ENCODE measurements at regions not wholly inside any gene's neighbourhood (a gene's known extent, or its start where the extent isn't known, plus 50 kb on each side); places are given as distances from the start of the nearest gene placed in this dataset.
A peak's percentile ranks its signal among the peaks of the same experiment; 100 is the strongest.

DNA sequence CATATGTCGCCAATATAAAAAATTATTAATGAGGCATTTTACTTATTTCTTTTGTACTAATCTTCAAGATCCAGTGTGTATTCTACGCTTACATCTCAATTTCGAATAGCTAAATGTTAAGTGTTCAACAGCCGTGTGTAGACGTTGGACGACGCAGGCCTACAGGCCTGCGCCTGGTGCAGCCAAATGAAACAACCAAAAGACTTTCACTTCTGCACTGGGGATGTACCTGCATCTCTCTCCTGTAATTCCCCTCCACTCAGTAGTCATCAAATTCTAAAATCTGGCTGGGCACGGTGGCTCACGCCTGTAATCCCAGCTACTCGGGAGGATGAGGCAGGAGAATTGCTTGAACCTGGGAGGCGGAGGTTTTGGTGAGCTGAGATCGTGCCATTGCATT is 76.8 kb upstream of the HNRNPU start:
- DNase-seq, result no peak
- ChIA-PET POLR2A (interaction anchor here (0.6 kb wide), 1 partner anchor 68 kb away, joined by 3 read pairs; no protein-coding TSS in a partner anchor), CTCF (interaction anchor here (1.0 to 1.1 kb wide), 2 partner anchors 11 to 20 kb away, joined by 3 to 4 read pairs; no protein-coding TSS in a partner anchor)
- no peaks in the 10 kb centered on the region for H3K4me1 ChIP-seq (ENCODE audit: control extremely low read depth in 1 of 4, control insufficient read depth in 4 of 4, insufficient read depth in 4 of 4, low read length in 3 of 4)
- H3K27me3 ChIP-seq (replicated peaks in 2 of 5; ENCODE audit: control insufficient read depth in 4 of 5, insufficient read depth in 5 of 5, low read length in 4 of 5), result no peaks in the 10 kb centered on the region
- no peak overlapping the region for H3K27ac ChIP-seq (ENCODE audit: insufficient read depth in 1 of 2, low read depth in 1 of 2, low read length in 2 of 2, poor library complexity in 1 of 2, severe bottlenecking in 2 of 2)
- 98% methylated on average over 7 of the region's 13 CpGs for WGBS (ENCODE audit: insufficient coverage)
- no peaks in the 10 kb centered on the region for H3K9me3 ChIP-seq (ENCODE audit: control extremely low read depth in 1 of 5, control insufficient read depth in 4 of 5, insufficient read depth in 2 of 5, low read depth in 1 of 5, low read length in 4 of 5)
- no peaks in the 10 kb centered on the region for H3K36me3 ChIP-seq (ENCODE audit: control insufficient read depth in 4 of 4, insufficient read depth in 4 of 4, low read length in 3 of 4)
- H3K4me3 ChIP-seq (ENCODE audit: control insufficient read depth in 1 of 7, extremely low read depth in 1 of 7, insufficient read depth in 4 of 7, low read depth in 2 of 7, low read length in 6 of 7), result no peak overlapping the region

- H3K4me1 ChIP-seq (ENCODE audit: control extremely low read depth in 1 of 4, control insufficient read depth in 4 of 4, insufficient read depth in 4 of 4, low read length in 3 of 4), result no peaks in the 10 kb centered on the region
- CTCF ChIA-PET, result interaction anchor here (2.9 to 3.3 kb wide), 2 partner anchors 9 to 15 kb away, joined by 7 to 12 read pairs; no protein-coding TSS in a partner anchor
- no peaks in the 10 kb centered on the region for H3K9me3 ChIP-seq (ENCODE audit: control extremely low read depth in 1 of 5, control insufficient read depth in 4 of 5, insufficient read depth in 2 of 5, low read depth in 1 of 5, low read length in 4 of 5)
- POLR2A ChIA-PET, result no interaction called here
- H3K4me3 ChIP-seq (ENCODE audit: control insufficient read depth in 1 of 7, extremely low read depth in 1 of 7, insufficient read depth in 4 of 7, low read depth in 2 of 7, low read length in 6 of 7), result no peak overlapping the region
- no peaks in the 10 kb centered on the region for H3K36me3 ChIP-seq (ENCODE audit: control insufficient read depth in 4 of 4, insufficient read depth in 4 of 4, low read length in 3 of 4)
- H3K27me3 ChIP-seq (replicated peaks in 2 of 5; ENCODE audit: control insufficient read depth in 4 of 5, insufficient read depth in 5 of 5, low read length in 4 of 5), result no peaks in the 10 kb centered on the region
- DNase-seq, result no peak
- no peak overlapping the region for H3K27ac ChIP-seq (ENCODE audit: insufficient read depth in 1 of 2, low read depth in 1 of 2, low read length in 2 of 2, poor library complexity in 1 of 2, severe bottlenecking in 2 of 2)
Measured at GRCh38 chr1:244937099-244937498, 72.8 kb upstream of the HNRNPU start.

- CTCF ChIA-PET, result interaction anchor here (0.8 to 3.2 kb wide), 4 partner anchors 15 to 96 kb away, joined by 3 to 12 read pairs (median 4); partner anchors contain the start of gene HNRNPU
- peak overlapping the region in 1 of 2 experiments; percentile 64 for H3K27ac ChIP-seq (ENCODE audit: insufficient read depth in 1 of 2, low read depth in 1 of 2, low read length in 2 of 2, poor library complexity in 1 of 2, severe bottlenecking in 2 of 2)
- H3K36me3 ChIP-seq (ENCODE audit: control insufficient read depth in 4 of 4, insufficient read depth in 4 of 4, low read length in 3 of 4), result no peaks in the 10 kb centered on the region
- peak; percentile 54 to 92 (median 87) for DNase-seq
- H3K27me3 ChIP-seq (replicated peaks in 2 of 5; ENCODE audit: control insufficient read depth in 4 of 5, insufficient read depth in 5 of 5, low read length in 4 of 5), result no peaks in the 10 kb centered on the region
- POLR2A ChIA-PET, result interaction anchor here (1.0 to 1.5 kb wide), 2 partner anchors 49 to 56 kb away, joined by 4 read pairs; a partner anchor contains a TSS
- peaks cover 7 to 34% (median 28%) of the 10 kb centered on the region in 4 experiments for H3K4me1 ChIP-seq (ENCODE audit: control extremely low read depth in 1 of 4, control insufficient read depth in 4 of 4, insufficient read depth in 4 of 4, low read length in 3 of 4)
- H3K9me3 ChIP-seq (ENCODE audit: control extremely low read depth in 1 of 5, control insufficient read depth in 4 of 5, insufficient read depth in 2 of 5, low read depth in 1 of 5, low read length in 4 of 5), result no peaks in the 10 kb centered on the region
- peak overlapping the region in 2 of 7 experiments; percentile 19 to 65 for H3K4me3 ChIP-seq (ENCODE audit: control insufficient read depth in 1 of 7, extremely low read depth in 1 of 7, insufficient read depth in 4 of 7, low read depth in 2 of 7, low read length in 6 of 7)
- 67% methylated on average over 1 of the region's 4 CpGs for WGBS (ENCODE audit: insufficient coverage)
Measured at GRCh38 chr1:244920911-244921761, 56.8 kb upstream of the HNRNPU start.

DNA sequence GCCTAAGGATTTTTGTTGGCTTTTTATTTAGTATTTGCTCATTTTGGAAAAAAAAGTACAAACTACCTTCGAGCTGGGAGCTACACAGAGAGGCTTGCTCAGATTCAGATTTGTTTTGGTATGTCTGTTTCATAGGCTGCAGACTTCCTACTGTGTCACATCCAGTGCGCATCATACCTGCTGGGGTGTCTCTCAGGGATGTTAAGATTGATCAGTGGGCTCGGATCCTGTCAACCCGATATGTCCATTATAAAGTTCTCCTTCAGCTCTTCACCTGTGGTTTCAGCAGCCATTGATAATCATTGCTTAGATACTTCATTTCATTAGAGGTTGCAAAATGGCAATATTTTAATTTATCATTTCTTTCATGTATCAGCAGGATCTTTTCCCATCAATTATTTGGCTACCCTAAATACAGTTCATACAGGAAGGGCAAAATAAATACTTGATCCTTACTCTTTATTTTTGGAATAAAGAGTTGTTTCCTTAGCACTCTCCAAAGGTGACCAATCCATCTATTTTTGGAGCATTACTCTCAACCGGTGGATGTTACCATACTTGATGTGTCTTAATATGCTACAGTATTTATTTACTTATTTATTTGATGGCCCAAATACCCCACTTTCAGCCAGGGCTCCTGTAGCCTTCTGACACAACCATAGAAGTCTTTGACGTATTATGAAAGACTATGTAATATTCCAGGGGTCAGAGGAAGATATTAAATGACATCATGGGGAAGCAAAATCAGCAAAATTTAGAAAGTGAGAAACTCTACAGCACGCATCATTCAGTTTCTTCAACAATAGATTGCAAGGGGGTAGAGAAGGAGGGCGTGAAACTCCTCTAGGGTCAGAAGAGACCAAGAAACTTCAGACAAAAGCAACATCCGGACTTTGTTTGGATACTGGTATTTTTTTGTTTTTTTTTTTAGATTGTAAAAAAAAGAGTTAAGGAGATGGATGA is 55.3 kb upstream of the HNRNPU start:
- Histone ChIP-seq H3K4me1 (ENCODE audit: control extremely low read depth in 1 of 4, control insufficient read depth in 4 of 4, insufficient read depth in 4 of 4, low read length in 3 of 4) (peaks cover 7 to 34% (median 28%) of the 10 kb centered on the region in 4 experiments), H3K9me3 (ENCODE audit: control extremely low read depth in 1 of 5, control insufficient read depth in 4 of 5, insufficient read depth in 2 of 5, low read depth in 1 of 5, low read length in 4 of 5) (no peaks in the 10 kb centered on the region), H3K4me3 (ENCODE audit: control insufficient read depth in 1 of 7, extremely low read depth in 1 of 7, insufficient read depth in 4 of 7, low read depth in 2 of 7, low read length in 6 of 7) (peak overlapping the region in 6 of 7 experiments; percentile 53 to 81 (median 70)), H3K36me3 (ENCODE audit: control insufficient read depth in 4 of 4, insufficient read depth in 4 of 4, low read length in 3 of 4) (no peaks in the 10 kb centered on the region), H3K27me3 (replicated peaks in 2 of 5; ENCODE audit: control insufficient read depth in 4 of 5, insufficient read depth in 5 of 5, low read length in 4 of 5) (no peaks in the 10 kb centered on the region), H3K27ac (ENCODE audit: insufficient read depth in 1 of 2, low read depth in 1 of 2, low read length in 2 of 2, poor library complexity in 1 of 2, severe bottlenecking in 2 of 2) (no peak overlapping the region)
- WGBS (ENCODE audit: insufficient coverage), result 73% methylated on average over 3 of the region's 9 CpGs
- ChIA-PET CTCF (interaction anchor here (0.8 to 1.0 kb wide), 2 partner anchors 44 to 118 kb away, joined by 3 to 5 read pairs; no protein-coding TSS in a partner anchor), POLR2A (no interaction called here)
- no peak for DNase-seq

DNA sequence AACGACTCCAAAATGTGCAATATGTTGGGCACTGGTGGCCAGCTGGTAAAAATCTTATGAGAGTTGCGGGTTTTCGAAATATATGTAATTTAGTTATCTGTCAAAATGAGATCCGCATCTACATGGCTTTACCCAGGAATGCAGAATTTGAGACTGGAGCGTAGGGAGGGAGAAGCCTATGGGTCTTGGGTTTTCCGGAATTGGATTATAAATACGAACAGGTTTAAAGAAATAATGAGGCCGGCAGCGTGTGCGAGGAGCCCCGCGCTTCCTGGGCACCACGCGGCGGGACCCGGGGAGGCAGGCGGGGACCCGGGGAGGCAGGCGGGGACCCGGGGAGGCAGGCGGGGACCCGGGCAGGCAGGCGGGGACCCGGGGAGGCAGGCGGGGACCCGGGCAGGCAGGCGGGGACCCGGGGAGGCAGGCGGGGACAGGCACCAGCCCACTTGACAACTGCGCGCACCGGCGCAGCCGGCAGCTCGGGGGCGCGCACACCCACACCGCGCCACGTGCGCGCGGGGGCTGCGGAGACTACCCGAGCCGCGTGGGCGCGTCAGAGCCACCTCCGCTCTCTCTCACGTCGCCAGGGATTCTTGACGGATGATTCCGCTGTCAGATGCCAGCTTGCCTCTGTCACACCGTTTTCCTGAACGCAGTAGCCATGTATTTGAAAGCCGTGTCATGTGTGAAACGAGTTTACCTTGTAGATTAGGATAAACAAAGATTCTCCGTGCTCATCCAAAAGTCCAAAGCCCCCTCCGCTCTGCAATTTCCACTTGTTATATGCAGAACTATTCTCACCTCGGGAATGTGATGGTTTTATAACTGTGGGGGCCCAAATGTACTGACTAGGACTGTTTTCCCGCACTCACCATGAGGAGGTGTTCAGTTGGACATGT is 54.3 kb upstream of the HNRNPU start:
- H3K27me3 ChIP-seq (replicated peaks in 2 of 5; ENCODE audit: control insufficient read depth in 4 of 5, insufficient read depth in 5 of 5, low read length in 4 of 5), result no peaks in the 10 kb centered on the region
- H3K27ac ChIP-seq (ENCODE audit: insufficient read depth in 1 of 2, low read depth in 1 of 2, low read length in 2 of 2, poor library complexity in 1 of 2, severe bottlenecking in 2 of 2), result no peak overlapping the region
- H3K4me3 ChIP-seq (ENCODE audit: control insufficient read depth in 1 of 7, extremely low read depth in 1 of 7, insufficient read depth in 4 of 7, low read depth in 2 of 7, low read length in 6 of 7), result peak overlapping the region; percentile 23 to 83 (median 67)
- WGBS (ENCODE audit: insufficient coverage), result under 1% methylated on average over 59 of the region's 62 CpGs
- no peaks in the 10 kb centered on the region for H3K9me3 ChIP-seq (ENCODE audit: control extremely low read depth in 1 of 5, control insufficient read depth in 4 of 5, insufficient read depth in 2 of 5, low read depth in 1 of 5, low read length in 4 of 5)
- peak; percentile 68 to 89 (median 83) for DNase-seq
- H3K36me3 ChIP-seq (ENCODE audit: control insufficient read depth in 4 of 4, insufficient read depth in 4 of 4, low read length in 3 of 4), result no peaks in the 10 kb centered on the region
- ChIA-PET CTCF (interaction anchor here (0.8 to 1.0 kb wide), 2 partner anchors 45 to 117 kb away, joined by 3 to 5 read pairs; no protein-coding TSS in a partner anchor), POLR2A (interaction anchor here (0.7 to 1.4 kb wide), 2 partner anchors 51 to 84 kb away, joined by 3 to 4 read pairs; partner anchors contain the start of gene COX20)
- H3K4me1 ChIP-seq (ENCODE audit: control extremely low read depth in 1 of 4, control insufficient read depth in 4 of 4, insufficient read depth in 4 of 4, low read length in 3 of 4), result peaks cover 7 to 34% (median 28%) of the 10 kb centered on the region in 4 experiments

DNA sequence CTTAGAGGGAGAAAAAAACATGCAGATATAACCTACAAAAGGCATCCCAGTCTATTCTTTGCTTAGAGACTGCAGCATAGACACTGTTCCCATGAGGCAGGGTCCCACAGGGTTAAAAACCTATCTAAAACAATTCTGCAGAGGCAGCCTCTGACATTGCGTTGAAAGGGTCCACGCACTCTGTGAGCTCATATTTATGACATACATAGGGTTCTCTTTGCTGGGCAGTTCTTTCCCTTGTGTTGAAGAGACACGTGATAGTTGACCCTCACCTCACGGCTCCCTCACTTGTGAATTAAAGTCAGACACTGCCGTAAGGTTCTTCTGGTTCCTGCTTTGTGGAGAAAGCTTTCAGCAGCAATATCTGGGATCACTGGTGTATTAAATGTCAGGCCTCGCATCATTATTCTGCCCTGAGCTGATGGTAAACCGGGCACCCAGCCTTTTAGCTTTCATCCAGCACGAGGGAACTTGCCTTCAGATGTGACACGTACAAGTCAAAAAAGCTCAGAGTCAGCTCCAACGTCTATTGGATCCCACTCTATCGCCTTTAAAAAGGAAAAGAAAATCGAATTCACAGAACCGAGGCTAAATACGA is 52.8 kb upstream of the HNRNPU start:
- DNase-seq, result no peak
- Histone ChIP-seq H3K9me3 (ENCODE audit: control extremely low read depth in 1 of 5, control insufficient read depth in 4 of 5, insufficient read depth in 2 of 5, low read depth in 1 of 5, low read length in 4 of 5) (no peaks in the 10 kb centered on the region), H3K27me3 (replicated peaks in 2 of 5; ENCODE audit: control insufficient read depth in 4 of 5, insufficient read depth in 5 of 5, low read length in 4 of 5) (no peaks in the 10 kb centered on the region), H3K36me3 (ENCODE audit: control insufficient read depth in 4 of 4, insufficient read depth in 4 of 4, low read length in 3 of 4) (no peaks in the 10 kb centered on the region), H3K4me3 (ENCODE audit: control insufficient read depth in 1 of 7, extremely low read depth in 1 of 7, insufficient read depth in 4 of 7, low read depth in 2 of 7, low read length in 6 of 7) (no peak overlapping the region), H3K4me1 (ENCODE audit: control extremely low read depth in 1 of 4, control insufficient read depth in 4 of 4, insufficient read depth in 4 of 4, low read length in 3 of 4) (peaks cover 7 to 32% (median 28%) of the 10 kb centered on the region in 4 experiments), H3K27ac (ENCODE audit: insufficient read depth in 1 of 2, low read depth in 1 of 2, low read length in 2 of 2, poor library complexity in 1 of 2, severe bottlenecking in 2 of 2) (no peak overlapping the region)
- ChIA-PET CTCF (interaction anchor here (1.2 to 1.4 kb wide), 2 partner anchors 52 to 125 kb away, joined by 3 read pairs; no protein-coding TSS in a partner anchor), POLR2A (interaction anchor here (1.4 kb wide), 1 partner anchor 53 kb away, joined by 4 read pairs; a partner anchor contains a TSS)
- 97% methylated on average over 12 of the region's 14 CpGs for WGBS (ENCODE audit: insufficient coverage)

Data from common myeloid progenitor, CD34-positive (primary cell).